IPS DF 19.7 (cell line): ENCODE measurements at regions not wholly inside any gene's neighbourhood (a gene's known extent, or its start where the extent isn't known, plus 50 kb on each side); places are given as distances from the start of the nearest gene placed in this dataset.
"Not testable (repeated sequence)": the region's sequence is repeated elsewhere in the genome, so short reads cannot be mapped to it uniquely, and the experiment has no call there.

Experiments used
- DNase-seq: peaks from one replicate; pipeline ENCODE4 v3.0.0-alpha.2; 2013; ENCODE audit warnings: low read depth, low spot score

- no peak for DNase-seq
These were observed 83.4 kb downstream of the TNFRSF13B start for GRCh38 chr17:16888413-16889087.

- DNase-seq, result no peak
These were observed 84.3 kb downstream of the TNFRSF13B start for GRCh38 chr17:16887523-16888095.

- no peak for DNase-seq
These were observed 85.1 kb downstream of the TNFRSF13B start for GRCh38 chr17:16886655-16887322.

- not testable (repeated sequence) for DNase-seq
These were observed 86.7 kb downstream of the TNFRSF13B start for GRCh38 chr17:16885204-16885603.

GRCh38 chr17:16882926-16883265 lies 89.0 kb downstream of the TNFRSF13B start:
- not testable (repeated sequence) for DNase-seq

- DNase-seq, result no peak
These were observed 89.5 kb downstream of the TNFRSF13B start for GRCh38 chr17:16882243-16882925.

GRCh38 chr17:16881239-16881924 lies 90.5 kb downstream of the TNFRSF13B start:
- no peak for DNase-seq

GRCh38 chr17:16880843-16881230 lies 91.1 kb downstream of the TNFRSF13B start:
- no peak for DNase-seq

GRCh38 chr17:16880121-16880842 lies 91.6 kb downstream of the TNFRSF13B start:
- no peak for DNase-seq

GRCh38 chr17:16879686-16880085 lies 92.2 kb downstream of the TNFRSF13B start:
- no peak for DNase-seq

GRCh38 chr17:16878606-16879005 lies 93.3 kb downstream of the TNFRSF13B start:
- no peak for DNase-seq

GRCh38 chr17:16878084-16878483 lies 93.8 kb downstream of the TNFRSF13B start:
- no peak for DNase-seq

- DNase-seq, result no peak
These were observed 94.8 kb downstream of the TNFRSF13B start for GRCh38 chr17:16877099-16877498.

- no peak for DNase-seq
These were observed 96.3 kb downstream of the TNFRSF13B start for GRCh38 chr17:16875662-16876061.

GRCh38 chr17:16874216-16874615 lies 97.7 kb downstream of the TNFRSF13B start:
- DNase-seq, result not testable (repeated sequence)

GRCh38 chr17:16873174-16874035 lies 98.5 kb downstream of the TNFRSF13B start:
- peak; percentile 12 for DNase-seq

- no peak for DNase-seq
These were observed 99.4 kb downstream of the TNFRSF13B start for GRCh38 chr17:16872351-16873173.

GRCh38 chr17:16871446-16872190 lies 100.3 kb downstream of the TNFRSF13B start:
- not testable (repeated sequence) for DNase-seq
